C4-2B (cell line): ENCODE measurements at regions not wholly inside any gene's neighbourhood (a gene's known extent, or its start where the extent isn't known, plus 50 kb on each side); places are given as distances from the start of the nearest gene placed in this dataset.

Experiments used
- ZFX ChIP-seq: fragments of 450-650 bp; IDR thresholded peaks from 2 replicates; pipeline ENCODE4 v1.6.1; 2017
- TF ChIP-seq, protein P1 (sequence below): fragments of 450-650 bp; conservative IDR thresholded peaks from 2 replicates; pipeline ENCODE4 v1.5.1; 2017; ENCODE audit warnings: mild to moderate bottlenecking

DNA sequence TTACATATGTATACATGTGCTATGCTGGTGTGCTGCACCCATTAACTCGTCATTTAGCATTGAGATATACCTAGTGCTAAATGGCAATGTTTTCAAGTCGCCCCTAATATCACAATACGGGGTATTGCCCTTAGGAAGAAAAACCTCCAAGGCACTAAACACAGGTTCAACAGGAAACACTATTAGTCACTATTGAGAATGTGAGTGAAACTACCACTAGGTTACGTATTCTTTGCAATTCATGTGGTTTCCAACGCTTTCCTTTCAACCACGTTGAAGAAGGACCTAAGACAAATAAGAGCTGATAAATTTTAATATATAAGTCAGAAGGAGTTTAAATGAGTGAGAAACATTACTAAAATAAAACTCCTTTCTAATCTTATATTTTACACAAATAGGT lies 134.7 kb upstream of the SPANXN4 start:
- TF ChIP-seq, protein P1, sequence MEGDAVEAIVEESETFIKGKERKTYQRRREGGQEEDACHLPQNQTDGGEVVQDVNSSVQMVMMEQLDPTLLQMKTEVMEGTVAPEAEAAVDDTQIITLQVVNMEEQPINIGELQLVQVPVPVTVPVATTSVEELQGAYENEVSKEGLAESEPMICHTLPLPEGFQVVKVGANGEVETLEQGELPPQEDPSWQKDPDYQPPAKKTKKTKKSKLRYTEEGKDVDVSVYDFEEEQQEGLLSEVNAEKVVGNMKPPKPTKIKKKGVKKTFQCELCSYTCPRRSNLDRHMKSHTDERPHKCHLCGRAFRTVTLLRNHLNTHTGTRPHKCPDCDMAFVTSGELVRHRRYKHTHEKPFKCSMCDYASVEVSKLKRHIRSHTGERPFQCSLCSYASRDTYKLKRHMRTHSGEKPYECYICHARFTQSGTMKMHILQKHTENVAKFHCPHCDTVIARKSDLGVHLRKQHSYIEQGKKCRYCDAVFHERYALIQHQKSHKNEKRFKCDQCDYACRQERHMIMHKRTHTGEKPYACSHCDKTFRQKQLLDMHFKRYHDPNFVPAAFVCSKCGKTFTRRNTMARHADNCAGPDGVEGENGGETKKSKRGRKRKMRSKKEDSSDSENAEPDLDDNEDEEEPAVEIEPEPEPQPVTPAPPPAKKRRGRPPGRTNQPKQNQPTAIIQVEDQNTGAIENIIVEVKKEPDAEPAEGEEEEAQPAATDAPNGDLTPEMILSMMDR: no peak
- TF ChIP-seq ZFX: no peak
